KBM-7 (cell line): ENCODE measurements at regions not wholly inside any gene's neighbourhood (a gene's known extent, or its start where the extent isn't known, plus 50 kb on each side); places are given as distances from the start of the nearest gene placed in this dataset.
A peak's percentile ranks its signal among the peaks of the same experiment; 100 is the strongest.

Source experiments
- DNase-seq: peaks from one replicate; pipeline ENCODE4 v3.0.0-alpha.2; 2015
- in situ Hi-C: fragments of 300-500 bp; cut with MboI; formaldehyde crosslinking; loops from 2 replicates; pipeline ENCODE4 v1.14.3; 2020; ENCODE audit warnings: low sequenced_read_pairs, low pct_unique_long_range_greater_than_20kb, mixed read lengths

- no peak for DNase-seq
- in situ Hi-C loops = no loop called here
Measured at GRCh38 chr4:180418819-180419531, 1824.2 kb upstream of the TENM3 start.

GRCh38 chr4:180422989-180423711, 1820.1 kb upstream of the TENM3 start:
- in situ Hi-C loops = no loop called here
- DNase-seq = no peak

GRCh38 chr4:180423712-180424057, 1819.5 kb upstream of the TENM3 start:
- no peak for DNase-seq

GRCh38 chr4:180426938-180427337, 1816.3 kb upstream of the TENM3 start:
- in situ Hi-C loops = no loop called here
- DNase-seq = no peak

More at GRCh38 chr4:180423712-180424057, 1819.5 kb upstream of the TENM3 start:
- in situ Hi-C loops = no loop called here

- DNase-seq = no peak
- in situ Hi-C loops = no loop called here
Measured at GRCh38 chr4:180430283-180430682, 1812.9 kb upstream of the TENM3 start.

GRCh38 chr4:180434131-180434895, 1808.9 kb upstream of the TENM3 start:
- DNase-seq = no peak
- in situ Hi-C loops = no loop called here

- in situ Hi-C loops = no loop called here
- no peak for DNase-seq
Measured at GRCh38 chr4:180436361-180436760, 1806.8 kb upstream of the TENM3 start.

GRCh38 chr4:180437601-180438000, 1805.6 kb upstream of the TENM3 start:
- peak; percentile 51 for DNase-seq
- in situ Hi-C loops = no loop called here

GRCh38 chr4:180448306-180448705, 1794.9 kb upstream of the TENM3 start:
- DNase-seq = no peak
- in situ Hi-C loops = no loop called here

- in situ Hi-C loops = no loop called here
- peak; percentile 54 for DNase-seq
Measured at GRCh38 chr4:180449395-180449956, 1793.7 kb upstream of the TENM3 start.

- in situ Hi-C loops = no loop called here
- no peak for DNase-seq
Measured at GRCh38 chr4:180455226-180455625, 1788.0 kb upstream of the TENM3 start.

GRCh38 chr4:180456928-180457327, 1786.3 kb upstream of the TENM3 start:
- in situ Hi-C loops = no loop called here
- no peak for DNase-seq

GRCh38 chr4:180462116-180462515, 1781.1 kb upstream of the TENM3 start:
- in situ Hi-C loops = no loop called here
- no peak for DNase-seq

GRCh38 chr4:180465364-180465763, 1777.8 kb upstream of the TENM3 start:
- in situ Hi-C loops = no loop called here
- DNase-seq = no peak

GRCh38 chr4:180483036-180483435, 1760.2 kb upstream of the TENM3 start:
- in situ Hi-C loops = no loop called here
- no peak for DNase-seq

- in situ Hi-C loops = no loop called here
- no peak for DNase-seq
Measured at GRCh38 chr4:180485407-180485806, 1757.8 kb upstream of the TENM3 start.

- in situ Hi-C loops = no loop called here
- no peak for DNase-seq
Measured at GRCh38 chr4:180486342-180486741, 1756.9 kb upstream of the TENM3 start.

- in situ Hi-C loops = no loop called here
- DNase-seq = no peak
Measured at GRCh38 chr4:180489787-180490186, 1753.4 kb upstream of the TENM3 start.

- in situ Hi-C loops = no loop called here
- no peak for DNase-seq
Measured at GRCh38 chr4:180491210-180491609, 1752.0 kb upstream of the TENM3 start.

GRCh38 chr4:180493299-180493698, 1749.9 kb upstream of the TENM3 start:
- DNase-seq = no peak
- in situ Hi-C loops = no loop called here
